GM19395 (cell line): ENCODE measurements at regions not wholly inside any gene's neighbourhood (a gene's known extent, or its start where the extent isn't known, plus 50 kb on each side); places are given as distances from the start of the nearest gene placed in this dataset.
"Not testable (repeated sequence)": the region's sequence is repeated elsewhere in the genome, so short reads cannot be mapped to it uniquely, and the experiment has no call there.

Experiments used
- ATAC-seq: cut with Tn5 transposase; IDR thresholded peaks from one replicate; pipeline ENCODE4 v1.9.1; 2021; ENCODE audit warnings: mild to moderate bottlenecking, moderate library complexity; ENCODE audit not compliant: unreplicated experiment

DNA sequence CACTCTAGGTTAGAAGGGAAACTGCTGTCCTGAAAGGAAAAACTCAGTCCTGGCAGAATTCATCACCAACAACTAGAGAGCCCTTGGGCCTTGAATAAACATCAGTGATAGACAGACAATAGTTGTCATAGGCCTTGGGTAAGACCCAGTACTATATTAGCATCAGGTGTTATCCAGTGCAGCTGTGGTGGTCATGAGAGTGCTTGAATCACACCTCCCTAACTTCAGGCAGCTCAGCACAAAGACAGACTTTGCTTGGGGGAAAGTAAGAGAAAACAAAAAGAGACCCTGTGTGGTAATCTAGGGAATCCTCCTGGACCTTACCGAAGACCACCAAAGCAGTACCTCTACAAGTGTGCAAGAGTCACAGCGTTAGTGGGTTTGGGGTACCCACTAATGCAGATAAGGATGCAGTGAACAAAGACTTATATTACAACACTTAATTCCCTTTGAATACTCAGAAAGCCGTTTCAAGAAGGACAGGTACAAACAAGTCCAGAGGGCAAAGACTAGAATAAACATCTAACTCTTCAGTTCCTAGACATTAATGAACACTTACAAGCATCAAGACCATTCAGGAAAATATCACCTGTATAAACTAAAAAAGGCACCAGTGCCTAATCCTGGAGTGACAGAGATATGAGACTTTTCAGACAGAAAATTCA lies 332.3 kb upstream of the EPHA3 start:
- no peak for ATAC-seq

DNA sequence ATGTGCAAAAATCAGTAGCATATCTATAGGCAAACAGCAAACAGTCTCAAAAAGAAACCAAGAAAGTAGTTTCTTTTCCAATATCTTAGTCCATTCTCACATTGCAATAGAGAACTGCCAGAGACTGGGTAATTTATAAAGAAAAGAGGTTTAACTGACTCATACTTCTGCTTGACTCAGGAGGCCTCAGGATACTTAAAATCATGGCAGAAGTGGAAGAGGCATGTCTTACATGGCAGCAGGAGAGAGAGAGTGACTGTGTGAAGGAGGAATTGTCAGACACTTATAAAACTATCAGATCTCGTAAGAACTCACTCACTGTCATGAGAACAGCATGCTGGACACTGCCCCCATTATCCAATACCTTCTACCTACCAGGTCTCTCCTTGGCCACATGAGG lies 327.9 kb upstream of the EPHA3 start:
- ATAC-seq, result no peak

- ATAC-seq, result no peak
Observed at GRCh38 chr3:88784925-88785324, 322.5 kb upstream of the EPHA3 start.

DNA sequence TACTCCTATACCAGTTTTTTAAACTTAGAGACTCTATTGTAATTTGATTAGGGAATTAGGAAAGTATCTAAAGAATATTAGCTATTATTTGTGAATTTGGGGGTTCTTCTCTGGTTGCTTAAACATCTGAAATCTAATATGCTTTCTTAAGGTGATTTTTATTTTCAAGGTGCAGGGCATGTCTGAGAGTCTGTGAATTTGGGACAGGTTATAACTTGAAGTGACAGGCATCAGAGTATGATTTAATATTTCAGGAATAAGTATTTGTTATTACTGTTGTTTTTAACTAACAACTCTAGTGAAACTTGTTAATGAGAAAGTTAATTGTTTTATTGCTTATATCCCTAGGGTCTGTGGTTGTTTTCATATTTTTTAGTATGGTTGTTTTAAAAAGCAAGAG lies 321.6 kb upstream of the EPHA3 start:
- no peak for ATAC-seq

GRCh38 chr3:88795503-88795902 lies 311.9 kb upstream of the EPHA3 start:
- ATAC-seq, result no peak

DNA sequence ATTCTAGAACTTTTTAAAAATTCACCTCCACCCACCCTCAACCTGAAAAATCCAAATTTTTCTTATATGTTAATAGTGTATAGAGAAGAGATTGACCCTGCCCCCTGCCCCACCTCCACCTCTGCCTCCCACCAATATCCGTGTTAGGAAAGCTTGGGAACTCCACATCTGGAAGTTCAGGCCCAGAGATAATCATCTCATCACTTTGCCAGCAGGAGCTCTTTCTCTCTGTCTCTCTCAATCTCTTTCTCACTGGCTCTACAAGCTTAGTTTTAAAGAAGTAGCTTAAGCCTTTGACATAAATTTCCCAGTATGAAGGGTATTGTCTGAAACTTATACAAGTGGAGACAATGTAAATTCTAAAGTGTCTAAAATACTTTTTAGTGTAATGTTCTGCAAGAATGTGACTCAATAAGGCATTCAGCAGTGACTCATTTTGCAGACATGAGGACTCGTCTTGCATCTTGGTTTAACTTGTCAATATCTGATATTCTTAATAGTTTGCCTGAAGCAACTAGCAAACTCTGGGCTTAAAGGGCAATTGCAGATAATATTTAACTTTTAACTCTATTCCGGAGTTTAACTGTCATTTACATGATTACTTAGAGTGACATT lies 299.8 kb upstream of the EPHA3 start:
- ATAC-seq, result no peak

GRCh38 chr3:88809993-88810392 lies 297.4 kb upstream of the EPHA3 start:
- ATAC-seq, result no peak

DNA sequence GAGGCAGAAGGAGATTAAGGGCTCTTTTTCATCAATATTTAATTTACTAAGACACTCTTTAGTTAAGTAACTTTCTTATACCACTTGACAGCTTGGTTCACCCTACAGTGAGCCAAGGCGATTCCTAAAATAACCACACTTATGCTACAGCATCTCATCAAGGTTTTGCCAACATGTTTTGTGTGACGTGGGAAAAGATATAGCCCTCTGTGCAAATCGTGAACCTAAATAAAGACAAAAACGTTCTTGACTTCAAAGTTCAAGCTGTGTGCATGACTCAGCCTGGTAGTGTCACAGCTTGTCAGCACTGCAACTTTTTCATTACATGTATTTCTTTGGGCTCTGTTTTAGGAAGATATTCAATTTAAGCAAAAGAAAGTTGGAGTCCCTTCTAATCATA lies 297.0 kb upstream of the EPHA3 start:
- no peak for ATAC-seq

- ATAC-seq, result no peak
Observed at GRCh38 chr3:88811096-88811495, 296.3 kb upstream of the EPHA3 start.

GRCh38 chr3:88812576-88812975 lies 294.8 kb upstream of the EPHA3 start:
- ATAC-seq, result no peak

DNA sequence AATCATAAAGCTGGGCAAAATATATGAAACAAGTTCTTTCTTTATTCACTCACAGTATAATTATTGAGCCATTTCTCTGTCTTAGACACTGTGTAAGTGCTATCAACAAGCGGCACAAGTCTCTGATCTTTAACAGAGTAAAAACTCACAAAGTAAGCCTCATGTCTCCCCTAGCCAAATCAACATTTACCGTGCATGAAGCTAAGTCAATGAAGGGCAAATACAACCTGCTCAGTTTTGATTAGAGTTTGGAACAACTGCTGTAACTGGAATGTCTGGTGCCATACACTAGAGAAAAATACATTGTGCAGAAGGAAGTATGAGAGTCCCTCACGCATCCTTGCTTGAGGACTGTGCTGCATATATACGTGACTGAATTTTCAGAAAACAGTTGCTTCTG lies 291.0 kb upstream of the EPHA3 start:
- ATAC-seq, result no peak

DNA sequence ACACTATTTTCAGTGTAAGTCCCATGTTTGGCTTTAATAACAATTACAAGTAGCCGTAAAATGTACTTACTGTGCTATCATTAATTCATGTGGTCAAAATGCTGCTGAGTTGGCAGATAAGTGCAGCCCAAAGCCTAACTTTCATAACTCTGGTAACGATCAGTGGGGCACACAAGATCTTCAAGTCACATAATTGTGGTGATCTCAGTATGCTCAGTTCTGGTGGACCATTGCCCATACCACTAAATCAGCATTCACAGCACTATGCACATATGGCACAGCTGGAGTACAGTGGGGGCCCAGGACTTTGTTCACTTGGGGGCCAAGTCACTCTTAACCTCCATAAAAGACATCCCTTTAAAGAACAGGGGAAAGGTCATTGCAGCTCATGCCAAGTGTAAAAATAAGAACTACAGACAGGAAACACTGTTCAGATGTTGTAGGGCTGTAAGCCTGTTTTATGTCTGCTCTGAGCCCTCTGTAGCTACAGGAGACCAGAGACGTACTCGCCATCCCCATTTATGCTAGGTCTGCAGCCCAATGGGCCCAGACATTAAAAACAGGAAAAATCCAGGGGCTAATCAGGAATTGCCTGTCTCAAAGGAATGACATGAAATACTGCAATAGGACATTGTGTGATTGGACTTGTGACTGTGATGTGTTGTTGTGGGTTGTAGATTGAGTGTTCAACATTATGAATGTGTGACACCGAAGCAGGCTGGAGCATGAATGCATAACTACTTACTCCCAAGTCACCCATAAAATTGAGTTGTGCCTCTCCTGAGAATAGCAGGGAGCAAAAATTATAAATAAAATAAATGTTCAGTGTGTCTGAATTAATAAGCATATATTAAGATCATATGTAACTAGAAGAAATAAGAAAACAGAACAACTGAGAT lies 282.5 kb upstream of the EPHA3 start:
- no peak for ATAC-seq

DNA sequence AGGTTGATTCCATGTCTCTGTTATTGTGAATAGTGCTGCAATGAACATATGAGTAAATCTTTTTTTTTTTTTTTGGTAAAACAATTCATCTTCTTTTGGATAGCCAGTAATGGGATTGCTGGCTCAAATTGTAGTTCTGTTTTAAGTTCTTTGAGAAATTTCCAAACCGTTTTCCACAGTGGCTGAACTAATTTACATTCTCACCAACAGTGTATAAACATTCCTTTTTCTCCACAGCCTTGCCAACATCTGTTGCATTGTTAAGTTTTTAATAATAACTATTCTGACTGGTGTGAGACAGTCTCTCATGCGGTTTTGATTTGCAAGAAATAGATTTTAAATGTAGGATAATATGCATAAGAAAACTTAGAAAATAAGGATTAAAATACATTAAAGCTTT lies 279.0 kb upstream of the EPHA3 start:
- ATAC-seq, result no peak

GRCh38 chr3:88852606-88853005 lies 254.8 kb upstream of the EPHA3 start:
- ATAC-seq, result no peak

DNA sequence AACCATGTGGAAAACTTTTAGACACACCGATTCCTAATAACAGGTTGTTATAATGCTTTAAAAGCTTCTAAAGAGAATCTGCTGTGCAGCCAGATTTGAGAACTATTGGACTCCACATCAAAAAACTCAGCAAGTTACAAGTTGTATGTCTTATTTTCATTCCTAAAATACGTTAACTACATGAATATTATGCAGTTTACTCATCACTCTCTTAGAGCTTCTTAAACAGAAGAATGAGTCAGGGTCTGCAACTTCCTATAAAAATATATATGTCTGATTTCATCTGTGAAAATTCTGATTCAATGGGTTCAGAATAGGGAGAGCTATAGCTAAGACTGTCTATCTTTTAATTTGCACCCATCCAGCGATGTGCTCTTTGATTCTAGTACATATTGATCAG lies 244.2 kb upstream of the EPHA3 start:
- no peak for ATAC-seq

- ATAC-seq, result no peak
Observed at GRCh38 chr3:88876724-88877123, 230.7 kb upstream of the EPHA3 start.

GRCh38 chr3:88879905-88880304 lies 227.5 kb upstream of the EPHA3 start:
- ATAC-seq, result no peak

GRCh38 chr3:88882121-88882520 lies 225.3 kb upstream of the EPHA3 start:
- peak; percentile 96 for ATAC-seq

GRCh38 chr3:88886624-88887023 lies 220.8 kb upstream of the EPHA3 start:
- ATAC-seq, result not testable (repeated sequence)

DNA sequence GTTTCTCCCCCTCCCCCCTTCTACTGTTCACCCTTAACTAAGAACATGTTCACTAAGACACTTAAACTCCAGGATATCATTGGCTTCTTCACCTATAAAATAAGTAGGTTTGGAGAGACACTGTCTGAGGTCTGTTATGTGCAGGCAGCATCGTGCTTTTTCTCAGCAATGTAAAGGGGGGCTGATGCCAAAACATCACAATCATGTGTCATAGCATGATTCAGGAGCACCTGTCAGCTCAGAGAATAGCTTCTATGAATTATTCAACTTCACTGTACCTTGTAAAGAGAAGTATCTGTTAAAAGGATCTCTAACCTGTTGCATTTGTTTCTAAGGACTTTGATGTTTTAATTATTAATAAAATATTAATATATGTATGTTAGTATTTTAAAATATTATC lies 211.4 kb upstream of the EPHA3 start:
- no peak for ATAC-seq

DNA sequence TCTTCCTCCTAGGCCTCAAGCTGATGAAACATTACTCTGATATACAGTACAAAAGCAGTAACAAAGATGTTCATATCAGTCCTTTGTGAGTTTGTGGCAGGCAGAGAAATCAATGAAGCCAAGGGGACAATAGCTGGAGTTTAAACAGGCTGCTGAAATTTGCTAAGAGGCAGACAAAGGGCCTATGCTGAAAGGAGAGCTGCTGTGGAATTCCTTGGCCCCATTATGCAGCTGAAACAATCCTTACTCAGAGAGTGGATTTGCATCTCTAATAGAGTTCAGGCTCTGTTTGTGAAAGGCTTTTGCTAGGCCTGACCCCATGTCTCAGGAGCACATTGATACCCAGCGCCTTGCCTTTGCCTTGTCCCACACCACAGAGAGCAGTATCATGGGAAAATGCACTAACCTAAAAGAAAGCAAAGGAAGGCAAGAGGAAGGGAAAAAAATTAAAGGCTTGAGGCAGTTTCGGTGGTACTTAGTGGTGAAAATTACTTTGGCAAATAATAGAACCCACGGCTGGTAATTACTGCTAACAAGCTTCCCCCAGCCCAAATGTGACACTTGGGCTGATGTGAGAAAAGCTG lies 195.0 kb upstream of the EPHA3 start:
- no peak for ATAC-seq

- ATAC-seq, result no peak
Observed at GRCh38 chr3:88918841-88919240, 188.6 kb upstream of the EPHA3 start.
